MM.1S (cell line): ENCODE measurements at regions not wholly inside any gene's neighbourhood (a gene's known extent, or its start where the extent isn't known, plus 50 kb on each side); places are given as distances from the start of the nearest gene placed in this dataset.

ENCODE experiments used
- DNase-seq: peaks from one replicate; pipeline ENCODE4 v3.0.0-alpha.2; 2015
- H2AFZ ChIP-seq: fragments of 300-600 bp; sonication (generic); 2 replicates; pipeline ENCODE4 v1.6.0; 2016; ENCODE audit warnings: antibody characterized with exemption, low read length
- H3F3A ChIP-seq: fragments of 300-600 bp; sonication (generic); 2 replicates; pipeline ENCODE4 v1.6.1; 2016; ENCODE audit warnings: mild to moderate bottlenecking, antibody characterized with exemption, low read length, moderate library complexity, mixed read lengths; ENCODE audit not compliant: insufficient read depth
- H3K27ac ChIP-seq: fragments of 300-600 bp; sonication (generic); 2 replicates; pipeline ENCODE4 v1.5.1; 2016; ENCODE audit warnings: mild to moderate bottlenecking, low read length
- H3K27me3 ChIP-seq: fragments of 300-600 bp; sonication (generic); replicated peaks from 2 replicates; pipeline ENCODE4 v1.6.0; 2016; ENCODE audit warnings: low read length; ENCODE audit not compliant: insufficient read depth
- H3K36me3 ChIP-seq: fragments of 300-600 bp; sonication (generic); replicated peaks from 2 replicates; pipeline ENCODE4 v1.6.1; 2016; ENCODE audit warnings: mild to moderate bottlenecking, low read length, mixed read lengths; ENCODE audit not compliant: insufficient read depth
- H3K4me1 ChIP-seq: fragments of 300-600 bp; sonication (generic); 2 replicates; pipeline ENCODE4 v1.6.1; 2016; ENCODE audit warnings: low read length, mixed read lengths
- H3K4me2 ChIP-seq: fragments of 300-600 bp; sonication (generic); 2 replicates; pipeline ENCODE4 v1.6.0; 2016; ENCODE audit warnings: low read depth, low read length
- H3K4me3 ChIP-seq: fragments of 300-600 bp; sonication (generic); 2 replicates; pipeline ENCODE4 v1.5.1; 2016; ENCODE audit warnings: low read length, mixed read lengths
- H3K79me2 ChIP-seq: fragments of 300-600 bp; sonication (generic); 2 replicates; pipeline ENCODE4 v1.6.1; 2016; ENCODE audit warnings: mixed run types, low read length, mixed read lengths
- H3K9ac ChIP-seq: fragments of 300-600 bp; sonication (generic); 2 replicates; pipeline ENCODE4 v1.6.1; 2016; ENCODE audit warnings: low read length, mixed read lengths
- H3K9me2 ChIP-seq: fragments of 300-600 bp; sonication (generic); replicated peaks from 2 replicates; pipeline ENCODE4 v1.6.1; 2016; ENCODE audit warnings: mild to moderate bottlenecking, low read length, mixed read lengths; ENCODE audit not compliant: insufficient read depth
- H3K9me3 ChIP-seq: fragments of 300-600 bp; sonication (generic); replicated peaks from 2 replicates; pipeline ENCODE4 v1.6.1; 2016; ENCODE audit warnings: mild to moderate bottlenecking, low read length, mixed read lengths; ENCODE audit not compliant: insufficient read depth
- H4K20me1 ChIP-seq: fragments of 300-600 bp; sonication (generic); 2 replicates; pipeline ENCODE4 v1.6.1; 2016; ENCODE audit warnings: mild to moderate bottlenecking, low read length, moderate library complexity, mixed read lengths; ENCODE audit not compliant: insufficient read depth
- EZH2 ChIP-seq: fragments of 300-600 bp; sonication (generic); optimal IDR thresholded peaks from 2 replicates; pipeline ENCODE3; 2017; ENCODE audit warnings: low read depth, mild to moderate bottlenecking, antibody characterized with exemption, low read length, mixed read lengths
- EZH2phosphoT487 ChIP-seq: fragments of 300-600 bp; sonication (generic); IDR thresholded peaks from 2 replicates; pipeline ENCODE4 v1.6.1; 2018; ENCODE audit warnings: antibody characterized with exemption, low read length
- TF ChIP-seq, protein P1 (sequence below): fragments of 300-600 bp; sonication (generic); IDR thresholded peaks from 2 replicates; pipeline ENCODE4 v1.5.1; 2016; ENCODE audit warnings: antibody characterized with exemption, low read length, mixed read lengths

DNA sequence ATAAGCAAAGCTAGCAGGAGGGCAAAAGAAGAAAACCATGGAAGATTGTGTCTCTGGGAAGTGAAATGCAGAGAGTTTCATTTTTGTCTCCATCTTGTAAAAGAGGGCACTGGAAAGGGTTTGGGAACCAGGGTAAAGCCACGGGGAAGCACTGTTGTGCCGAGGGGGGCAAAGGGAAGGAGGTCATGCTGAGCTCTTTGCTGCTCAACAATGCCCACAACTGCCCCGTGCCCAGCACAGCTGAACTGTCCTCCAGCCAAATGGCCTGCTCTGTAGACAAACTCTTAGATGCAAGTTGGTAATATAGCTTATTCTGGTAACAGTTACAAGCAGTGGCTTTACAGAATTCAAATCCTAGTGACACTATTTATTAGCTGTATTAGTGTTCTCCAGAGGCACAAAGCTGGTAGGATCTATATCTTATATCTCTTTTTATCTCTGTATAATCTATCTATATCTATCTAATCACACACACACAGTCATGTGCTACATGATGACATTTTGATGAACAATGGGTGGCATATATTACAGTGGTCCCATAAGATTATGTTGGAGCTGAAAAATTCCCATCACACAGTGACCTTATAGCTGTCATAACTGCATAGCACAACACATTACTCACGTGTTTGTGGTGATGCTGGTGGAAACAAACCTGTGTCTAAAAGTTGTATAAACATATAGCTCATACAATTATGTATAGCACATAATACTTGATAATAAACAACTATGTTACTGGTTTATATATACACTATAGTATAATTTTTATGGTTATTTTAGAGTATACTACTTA lies 203.4 kb upstream of the DDHD1 start:
- Histone ChIP-seq H3K27me3 (no peaks in the 10 kb centered on the region), H3K36me3 (no peaks in the 10 kb centered on the region), H3K9ac (no peak overlapping the region), H3K9me2 (no peaks in the 10 kb centered on the region), H3K4me3 (no peak overlapping the region), H3F3A (no peaks in the 10 kb centered on the region), H3K27ac (no peak overlapping the region), H3K4me2 (no peak overlapping the region), H3K4me1 (no peaks in the 10 kb centered on the region), H2AFZ (no peak overlapping the region), H4K20me1 (no peaks in the 10 kb centered on the region), H3K79me2 (no peaks in the 10 kb centered on the region), H3K9me3 (no peaks in the 10 kb centered on the region)
- TF ChIP-seq EZH2phosphoT487: no peak
- TF ChIP-seq EZH2: no peak
- TF ChIP-seq, protein P1, sequence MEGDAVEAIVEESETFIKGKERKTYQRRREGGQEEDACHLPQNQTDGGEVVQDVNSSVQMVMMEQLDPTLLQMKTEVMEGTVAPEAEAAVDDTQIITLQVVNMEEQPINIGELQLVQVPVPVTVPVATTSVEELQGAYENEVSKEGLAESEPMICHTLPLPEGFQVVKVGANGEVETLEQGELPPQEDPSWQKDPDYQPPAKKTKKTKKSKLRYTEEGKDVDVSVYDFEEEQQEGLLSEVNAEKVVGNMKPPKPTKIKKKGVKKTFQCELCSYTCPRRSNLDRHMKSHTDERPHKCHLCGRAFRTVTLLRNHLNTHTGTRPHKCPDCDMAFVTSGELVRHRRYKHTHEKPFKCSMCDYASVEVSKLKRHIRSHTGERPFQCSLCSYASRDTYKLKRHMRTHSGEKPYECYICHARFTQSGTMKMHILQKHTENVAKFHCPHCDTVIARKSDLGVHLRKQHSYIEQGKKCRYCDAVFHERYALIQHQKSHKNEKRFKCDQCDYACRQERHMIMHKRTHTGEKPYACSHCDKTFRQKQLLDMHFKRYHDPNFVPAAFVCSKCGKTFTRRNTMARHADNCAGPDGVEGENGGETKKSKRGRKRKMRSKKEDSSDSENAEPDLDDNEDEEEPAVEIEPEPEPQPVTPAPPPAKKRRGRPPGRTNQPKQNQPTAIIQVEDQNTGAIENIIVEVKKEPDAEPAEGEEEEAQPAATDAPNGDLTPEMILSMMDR: no peak
- no peak for DNase-seq

DNA sequence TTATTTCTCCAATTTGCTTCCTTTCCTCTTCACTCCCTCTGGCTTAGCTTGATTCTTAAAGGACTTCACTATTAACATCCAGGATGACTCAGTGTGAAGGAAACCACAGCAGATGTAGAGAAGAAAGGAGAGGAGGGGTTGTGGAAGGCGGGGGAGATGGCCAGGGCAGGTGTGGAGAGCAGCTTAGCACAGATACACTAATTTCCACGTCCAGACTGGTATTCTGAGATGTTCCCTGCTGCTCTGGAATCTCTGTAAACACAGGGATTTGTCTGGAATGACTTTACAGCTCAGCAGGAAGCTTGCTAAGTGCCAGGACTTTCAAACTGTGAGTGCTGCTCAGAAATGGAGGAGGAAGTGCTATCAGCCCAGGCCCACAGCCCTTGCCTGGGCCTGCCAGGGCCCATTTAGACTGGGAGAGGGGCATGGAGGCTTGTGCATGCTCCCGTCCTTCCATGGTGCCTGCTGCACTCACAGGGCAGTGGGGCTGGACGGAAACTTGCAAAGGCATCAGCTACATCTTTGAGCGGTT lies 202.5 kb upstream of the DDHD1 start:
- H3K27me3 ChIP-seq: no peaks in the 10 kb centered on the region
- H3K4me3 ChIP-seq: no peak overlapping the region
- no peaks in the 10 kb centered on the region for H4K20me1 ChIP-seq
- H3K36me3 ChIP-seq: no peaks in the 10 kb centered on the region
- no peak overlapping the region for H2AFZ ChIP-seq
- no peaks in the 10 kb centered on the region for H3K9me3 ChIP-seq
- TF ChIP-seq, protein P1: no peak
- no peak for TF ChIP-seq EZH2phosphoT487
- TF ChIP-seq EZH2: no peak
- no peak overlapping the region for H3K4me2 ChIP-seq
- H3F3A ChIP-seq: no peaks in the 10 kb centered on the region
- no peaks in the 10 kb centered on the region for H3K79me2 ChIP-seq
- H3K27ac ChIP-seq: no peak overlapping the region
- H3K9me2 ChIP-seq: no peaks in the 10 kb centered on the region
- no peak for DNase-seq
- H3K4me1 ChIP-seq: no peaks in the 10 kb centered on the region
- no peak overlapping the region for H3K9ac ChIP-seq

DNA sequence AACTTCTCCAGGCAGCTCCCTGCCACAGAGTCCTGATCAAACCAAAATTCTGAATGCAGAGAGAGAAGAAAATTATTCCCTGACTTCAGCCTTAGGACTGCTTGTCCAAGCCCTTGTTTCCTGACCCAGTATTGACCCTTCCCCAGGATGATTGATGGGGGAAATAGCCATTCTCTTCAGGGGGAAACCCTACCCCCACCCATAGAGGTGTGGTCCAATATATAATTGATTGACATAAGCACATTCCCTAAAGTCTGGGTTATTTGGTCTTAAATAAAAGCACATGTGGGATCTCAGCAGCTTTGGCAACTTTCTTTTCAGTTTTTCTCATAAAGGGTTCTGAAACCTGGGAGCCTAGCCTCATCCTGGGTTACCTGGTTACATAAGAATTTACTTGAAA lies 201.2 kb upstream of the DDHD1 start:
- H3K79me2 ChIP-seq: no peaks in the 10 kb centered on the region
- H3K27ac ChIP-seq: no peak overlapping the region
- DNase-seq: no peak
- H3K27me3 ChIP-seq: no peaks in the 10 kb centered on the region
- H3K9ac ChIP-seq: no peak overlapping the region
- no peak overlapping the region for H3K4me2 ChIP-seq
- H2AFZ ChIP-seq: no peak overlapping the region
- H3K4me1 ChIP-seq: no peaks in the 10 kb centered on the region
- no peaks in the 10 kb centered on the region for H3K36me3 ChIP-seq
- no peak overlapping the region for H3K4me3 ChIP-seq
- H3F3A ChIP-seq: no peaks in the 10 kb centered on the region
- TF ChIP-seq, protein P1: no peak
- no peak for TF ChIP-seq EZH2phosphoT487
- no peak for TF ChIP-seq EZH2
- H4K20me1 ChIP-seq: no peaks in the 10 kb centered on the region
- no peaks in the 10 kb centered on the region for H3K9me3 ChIP-seq
- H3K9me2 ChIP-seq: no peaks in the 10 kb centered on the region
